HG03196 (cell line): ENCODE measurements at regions not wholly inside any gene's neighbourhood (a gene's known extent, or its start where the extent isn't known, plus 50 kb on each side); places are given as distances from the start of the nearest gene placed in this dataset.

Source experiments
- ATAC-seq: cut with Tn5 transposase; IDR thresholded peaks from one replicate; pipeline ENCODE4 v1.9.1; 2021; ENCODE audit not compliant: unreplicated experiment

- no peak for ATAC-seq
These were observed 88.9 kb upstream of the ARHGAP29 start for GRCh38 chr1:94326329-94326728.

- ATAC-seq, result no peak
These were observed 88.3 kb upstream of the ARHGAP29 start for GRCh38 chr1:94325377-94326302.

- ATAC-seq, result no peak
These were observed 86.8 kb upstream of the ARHGAP29 start for GRCh38 chr1:94324178-94324544.

GRCh38 chr1:94323311-94324177, 86.2 kb upstream of the ARHGAP29 start:
- no peak for ATAC-seq

- ATAC-seq, result no peak
These were observed 85.3 kb upstream of the ARHGAP29 start for GRCh38 chr1:94322696-94323095.

GRCh38 chr1:94321662-94322061, 84.3 kb upstream of the ARHGAP29 start:
- no peak for ATAC-seq

- ATAC-seq, result no peak
These were observed 82.1 kb upstream of the ARHGAP29 start for GRCh38 chr1:94319319-94320102.

GRCh38 chr1:94318505-94319030, 81.2 kb upstream of the ARHGAP29 start:
- ATAC-seq, result no peak

- no peak for ATAC-seq
These were observed 80.4 kb upstream of the ARHGAP29 start for GRCh38 chr1:94317790-94318188.

- ATAC-seq, result no peak
These were observed 79.7 kb upstream of the ARHGAP29 start for GRCh38 chr1:94316836-94317789.

- no peak for ATAC-seq
These were observed 78.8 kb upstream of the ARHGAP29 start for GRCh38 chr1:94316183-94316582.

GRCh38 chr1:94315552-94316116, 78.2 kb upstream of the ARHGAP29 start:
- no peak for ATAC-seq

GRCh38 chr1:94314222-94314858, 77.0 kb upstream of the ARHGAP29 start:
- ATAC-seq, result no peak

GRCh38 chr1:94310570-94311270, 73.3 kb upstream of the ARHGAP29 start:
- ATAC-seq, result no peak

GRCh38 chr1:94309829-94310569, 72.6 kb upstream of the ARHGAP29 start:
- ATAC-seq, result no peak

- ATAC-seq, result no peak
These were observed 71.8 kb upstream of the ARHGAP29 start for GRCh38 chr1:94309216-94309615.

GRCh38 chr1:94306521-94306920, 69.1 kb upstream of the ARHGAP29 start:
- ATAC-seq, result no peak

GRCh38 chr1:94305704-94306103, 68.3 kb upstream of the ARHGAP29 start:
- ATAC-seq, result no peak
